Neural progenitor cell (in vitro differentiated cells): ENCODE measurements at regions not wholly inside any gene's neighbourhood (a gene's known extent, or its start where the extent isn't known, plus 50 kb on each side); places are given as distances from the start of the nearest gene placed in this dataset.
"Not testable (repeated sequence)": the region's sequence is repeated elsewhere in the genome, so short reads cannot be mapped to it uniquely, and the experiment has no call there.

Experiments
- CTCF ChIP-seq: fragments of 200-600 bp; sonication (generic); IDR thresholded peaks from 2 replicates; pipeline ENCODE4 v1.5.1; 2017; ENCODE audit warnings: antibody characterized with exemption, mild to moderate bottlenecking
- EZH2 ChIP-seq: fragments of 200-600 bp; sonication (generic); IDR thresholded peaks from 2 replicates; pipeline ENCODE4 v1.6.1; 2017; ENCODE audit warnings: antibody characterized with exemption, mild to moderate bottlenecking, moderate library complexity

DNA sequence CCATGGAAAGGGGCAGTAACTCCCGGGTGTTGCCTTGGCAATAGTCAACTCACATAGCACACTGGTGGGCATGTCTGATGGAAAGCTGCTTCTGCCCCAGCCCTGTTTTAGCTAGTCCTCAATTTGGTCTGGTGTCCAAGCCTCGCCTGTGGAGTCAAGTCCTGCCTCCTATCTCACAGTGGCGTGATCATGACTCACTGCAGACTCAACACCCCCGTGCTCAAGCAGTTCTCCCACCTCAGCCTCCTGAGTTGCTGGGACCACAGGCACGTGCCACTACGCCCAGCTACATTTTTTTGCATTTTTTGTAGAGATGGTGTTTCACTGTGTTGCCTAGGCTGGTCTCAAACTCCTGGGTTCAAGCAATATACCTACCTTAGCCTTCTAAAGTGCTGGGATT is 218.9 kb upstream of the FRG2C start:
- TF ChIP-seq CTCF, EZH2: not testable (repeated sequence)
